Panc1 (cell line): ENCODE measurements at regions not wholly inside any gene's neighbourhood (a gene's known extent, or its start where the extent isn't known, plus 50 kb on each side); places are given as distances from the start of the nearest gene placed in this dataset.
"Not testable (repeated sequence)": the region's sequence is repeated elsewhere in the genome, so short reads cannot be mapped to it uniquely, and the experiment has no call there.

Experiments used
- SIN3A ChIP-seq: IDR thresholded peaks from 2 replicates; pipeline ENCODE4 v1.6.1; 2012; ENCODE audit warnings: low read depth, mild to moderate bottlenecking, low read length, moderate library complexity, borderline replicate concordance; ENCODE audit not compliant: insufficient read depth
- TF ChIP-seq, protein P1 (sequence below): fragments of 450-650 bp; IDR thresholded peaks from 2 replicates; pipeline ENCODE4 v1.5.1; 2017; ENCODE audit warnings: mild to moderate bottlenecking

DNA sequence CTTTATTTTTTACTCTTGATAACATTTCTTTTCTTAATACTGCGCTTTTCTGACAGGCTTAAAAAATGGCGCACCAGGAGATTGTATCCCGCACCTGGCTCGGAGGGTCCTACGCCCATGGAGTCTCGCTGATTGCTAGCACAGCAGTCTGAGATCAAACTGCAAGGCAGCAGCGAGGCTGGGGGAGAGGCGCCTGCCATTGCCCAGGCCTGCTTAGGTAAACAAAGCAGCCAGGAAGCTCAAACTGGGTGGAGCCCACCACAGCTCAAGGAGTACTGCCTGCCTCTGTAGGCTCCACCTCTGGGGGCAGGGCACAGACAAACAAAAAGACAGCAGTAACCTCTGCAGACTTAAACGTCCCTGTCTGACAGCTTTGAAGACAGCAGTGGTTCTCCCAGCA lies 264.2 kb upstream of the EYS start:
- TF ChIP-seq, protein P1, sequence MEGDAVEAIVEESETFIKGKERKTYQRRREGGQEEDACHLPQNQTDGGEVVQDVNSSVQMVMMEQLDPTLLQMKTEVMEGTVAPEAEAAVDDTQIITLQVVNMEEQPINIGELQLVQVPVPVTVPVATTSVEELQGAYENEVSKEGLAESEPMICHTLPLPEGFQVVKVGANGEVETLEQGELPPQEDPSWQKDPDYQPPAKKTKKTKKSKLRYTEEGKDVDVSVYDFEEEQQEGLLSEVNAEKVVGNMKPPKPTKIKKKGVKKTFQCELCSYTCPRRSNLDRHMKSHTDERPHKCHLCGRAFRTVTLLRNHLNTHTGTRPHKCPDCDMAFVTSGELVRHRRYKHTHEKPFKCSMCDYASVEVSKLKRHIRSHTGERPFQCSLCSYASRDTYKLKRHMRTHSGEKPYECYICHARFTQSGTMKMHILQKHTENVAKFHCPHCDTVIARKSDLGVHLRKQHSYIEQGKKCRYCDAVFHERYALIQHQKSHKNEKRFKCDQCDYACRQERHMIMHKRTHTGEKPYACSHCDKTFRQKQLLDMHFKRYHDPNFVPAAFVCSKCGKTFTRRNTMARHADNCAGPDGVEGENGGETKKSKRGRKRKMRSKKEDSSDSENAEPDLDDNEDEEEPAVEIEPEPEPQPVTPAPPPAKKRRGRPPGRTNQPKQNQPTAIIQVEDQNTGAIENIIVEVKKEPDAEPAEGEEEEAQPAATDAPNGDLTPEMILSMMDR = not testable (repeated sequence)
- TF ChIP-seq SIN3A = not testable (repeated sequence)
